ENCODE measurements at regions not wholly inside any gene's neighbourhood (a gene's known extent, or its start where the extent isn't known, plus 50 kb on each side); places are given as distances from the start of the nearest gene placed in this dataset.

GRCh38 chr1:81699234-81699633 lies 101.5 kb upstream of the ADGRL2 start (continued):
- no peak for TF ChIP-seq THRA (CRISPR knock-in tag; IDR thresholded peaks at IDR 0.05; ENCODE audit: borderline replicate concordance)

GRCh38 chr1:81695741-81696140 lies 105.0 kb upstream of the ADGRL2 start:
- H2AFZ ChIP-seq (ENCODE audit: low read length) = no peak overlapping the region
- H3K4me1 ChIP-seq (ENCODE audit: insufficient read depth, low read length) = no peaks in the 10 kb centered on the region
- H3K36me3 ChIP-seq (replicated peaks in 1 of 2; ENCODE audit: control insufficient read depth in 1 of 2, insufficient read depth in 2 of 2, low read length in 2 of 2) = no peaks in the 10 kb centered on the region
- no peaks in the 10 kb centered on the region for H4K20me1 ChIP-seq (ENCODE audit: insufficient read depth, low read length)
- no peaks in the 10 kb centered on the region; the same call in 1 of the 2 replicates for H3K9me3 ChIP-seq (ENCODE audit: low read length)
- no peak overlapping the region for H3K9ac ChIP-seq (ENCODE audit: insufficient read depth, low read depth, low read length)
- FAIRE-seq = no peak
- DNase-seq (ENCODE audit: low spot score) = no peak
- intact Hi-C loops (cut with micrococcal nuclease; ENCODE audit: unreplicated experiment) = no loop called here
- no peak overlapping the region for H3K4me2 ChIP-seq (ENCODE audit: low read depth, low read length)
- H3K79me2 ChIP-seq (ENCODE audit: insufficient read depth, low read length) = no peaks in the 10 kb centered on the region
- in situ Hi-C loops (cut with HindIII; ENCODE audit: extremely low pct_ligation_motif_present, low pct_unique_long_range_greater_than_20kb) = no loop called here
- no peak overlapping the region for H3K27ac ChIP-seq (ENCODE audit: extremely low read length, insufficient read depth, low read length)
- WGBS (ENCODE audit: low lambda C conversion rate) = 23% methylated on average over 3 of the region's 3 CpGs
- BruUV-seq (replicated peaks) = no TSS peak
- no peak for ATAC-seq
- H3K4me3 ChIP-seq (replicated peaks in 1 of 3; ENCODE audit: insufficient read depth in 1 of 3, low read depth in 2 of 3, low read length in 3 of 3) = no peak overlapping the region
- ChIA-PET CTCF (ENCODE audit: low intra/inter-chr PET ratio, low total read pairs) (no interaction called here), POLR2A (no interaction called here)
- no peaks in the 10 kb centered on the region for H3K27me3 ChIP-seq (ENCODE audit: control insufficient read depth in 1 of 2, insufficient read depth in 2 of 2, low read length in 2 of 2)
- no peak for TF ChIP-seq ATF3 (CRISPR knock-in tag; IDR thresholded peaks at IDR 0.05)
- no peak for TF ChIP-seq ZNF547 (CRISPR knock-in tag; IDR thresholded peaks at IDR 0.05)
- TF ChIP-seq PRDM15 (CRISPR knock-in tag; IDR thresholded peaks at IDR 0.05) = no peak
- TF ChIP-seq ZNF746 (CRISPR knock-in tag; IDR thresholded peaks at IDR 0.05) = no peak
- TF ChIP-seq CSRNP2 (CRISPR knock-in tag; conservative IDR thresholded peaks at IDR 0.05; ENCODE audit: low read depth) = no peak
- no peak for TF ChIP-seq ZNF747 (CRISPR knock-in tag; IDR thresholded peaks at IDR 0.05; ENCODE audit: borderline replicate concordance)
- TF ChIP-seq GFI1 (CRISPR knock-in tag; IDR thresholded peaks at IDR 0.05; ENCODE audit: borderline replicate concordance) = no peak
- no peak for TF ChIP-seq ELK4 (CRISPR knock-in tag; IDR thresholded peaks at IDR 0.05; ENCODE audit: borderline replicate concordance)
- no peak for TF ChIP-seq SRSF4 (IDR thresholded peaks at IDR 0.05; ENCODE audit: low read depth, low read length, poor library complexity, severe bottlenecking)
- TF ChIP-seq TFDP1 (CRISPR knock-in tag; IDR thresholded peaks at IDR 0.05; ENCODE audit: borderline replicate concordance) = no peak
- TF ChIP-seq ISL2 (CRISPR knock-in tag; IDR thresholded peaks at IDR 0.05) = no peak
- TF ChIP-seq ZNF10 (CRISPR knock-in tag; IDR thresholded peaks at IDR 0.05; ENCODE audit: borderline replicate concordance, low read depth) = no peak
- TF ChIP-seq SNAI1 (CRISPR knock-in tag; IDR thresholded peaks at IDR 0.05; ENCODE audit: borderline replicate concordance) = no peak

All from HepG2 (cell line).